ENCODE measurements at regions not wholly inside any gene's neighbourhood (a gene's known extent, or its start where the extent isn't known, plus 50 kb on each side); places are given as distances from the start of the nearest gene placed in this dataset.

GRCh38 chr11:57913715-57914704, 109.7 kb upstream of the OR9Q1 start:
- Histone ChIP-seq H3K9me3 (ENCODE audit: control insufficient read depth, insufficient read depth, low read depth, low read length) (no peaks in the 10 kb centered on the region), H3K27me3 (ENCODE audit: control insufficient read depth, insufficient read depth, low read length) (no peaks in the 10 kb centered on the region), H3K4me1 (ENCODE audit: control insufficient read depth, insufficient read depth, low read length) (no peaks in the 10 kb centered on the region), H3K4me3 (ENCODE audit: low read depth in 2 of 2, low read length in 2 of 2) (no peak overlapping the region), H3K27ac (ENCODE audit: low read length) (no peak overlapping the region), H3K36me3 (ENCODE audit: control insufficient read depth, insufficient read depth, low read length) (no peaks in the 10 kb centered on the region)
- no TSS peak for BruUV-seq (replicated peaks)
- intact Hi-C loops (cut with micrococcal nuclease; ENCODE audit: unreplicated experiment), result loop anchor here (10.0 kb wide), 1 partner anchor 59 kb away; no protein-coding TSS in a partner anchor
- ChIA-PET POLR2A (no interaction called here), CTCF (no interaction called here)
- in situ Hi-C loops (cut with HindIII; ENCODE audit: low pct_unique_long_range_greater_than_20kb, low sequenced_read_pairs), result no loop called here
- TF ChIP-seq TCF7L2 (IDR thresholded peaks at IDR 0.05; ENCODE audit: low read depth, low read length) (no peak), POLR2AphosphoS5 (IDR thresholded peaks at IDR 0.05; ENCODE audit: low read depth, low read length) (no peak), SIN3A (IDR thresholded peaks at IDR 0.05; ENCODE audit: borderline replicate concordance, insufficient read depth, low read depth, low read length) (no peak), CTCF (IDR thresholded peaks at IDR 0.05) (no peak), REST (IDR thresholded peaks at IDR 0.05; ENCODE audit: insufficient read depth in 1 of 2, low read depth in 2 of 2, low read length in 1 of 2) (no peak)
- DNase-seq (ENCODE audit: low read depth, low spot score) (no peak), ATAC-seq (no peak)

- intact Hi-C loops (cut with micrococcal nuclease; ENCODE audit: unreplicated experiment) (loop anchor here (10.0 kb wide), 1 partner anchor 63 kb away; no protein-coding TSS in a partner anchor), in situ Hi-C loops (cut with HindIII; ENCODE audit: low pct_unique_long_range_greater_than_20kb, low sequenced_read_pairs) (no loop called here)
- Histone ChIP-seq H3K4me3 (ENCODE audit: low read depth in 2 of 2, low read length in 2 of 2) (no peak overlapping the region), H3K27ac (ENCODE audit: low read length) (no peak overlapping the region), H3K36me3 (ENCODE audit: control insufficient read depth, insufficient read depth, low read length) (no peaks in the 10 kb centered on the region), H3K9me3 (ENCODE audit: control insufficient read depth, insufficient read depth, low read depth, low read length) (no peaks in the 10 kb centered on the region), H3K4me1 (ENCODE audit: control insufficient read depth, insufficient read depth, low read length) (no peaks in the 10 kb centered on the region), H3K27me3 (ENCODE audit: control insufficient read depth, insufficient read depth, low read length) (no peaks in the 10 kb centered on the region)
- no peak for ATAC-seq
- ChIA-PET POLR2A (no interaction called here), CTCF (no interaction called here)
- TF ChIP-seq TCF7L2 (IDR thresholded peaks at IDR 0.05; ENCODE audit: low read depth, low read length) (no peak), CTCF (IDR thresholded peaks at IDR 0.05) (no peak), POLR2AphosphoS5 (IDR thresholded peaks at IDR 0.05; ENCODE audit: low read depth, low read length) (no peak), REST (IDR thresholded peaks at IDR 0.05; ENCODE audit: insufficient read depth in 1 of 2, low read depth in 2 of 2, low read length in 1 of 2) (no peak), SIN3A (IDR thresholded peaks at IDR 0.05; ENCODE audit: borderline replicate concordance, insufficient read depth, low read depth, low read length) (no peak)
- no peak for DNase-seq (ENCODE audit: low read depth, low spot score)
- no TSS peak for BruUV-seq (replicated peaks)
Measured at GRCh38 chr11:57917632-57918031, 106.0 kb upstream of the OR9Q1 start.

All from Panc1 (cell line).